MM.1S (cell line): ENCODE measurements at regions not wholly inside any gene's neighbourhood (a gene's known extent, or its start where the extent isn't known, plus 50 kb on each side); places are given as distances from the start of the nearest gene placed in this dataset.

Source experiments
- EZH2phosphoT487 ChIP-seq: fragments of 300-600 bp; sonication (generic); IDR thresholded peaks from 2 replicates; pipeline ENCODE4 v1.6.1; 2018; ENCODE audit warnings: antibody characterized with exemption, low read length
- TF ChIP-seq, protein P1 (sequence below): fragments of 300-600 bp; sonication (generic); IDR thresholded peaks from 2 replicates; pipeline ENCODE4 v1.5.1; 2016; ENCODE audit warnings: antibody characterized with exemption, low read length, mixed read lengths

DNA sequence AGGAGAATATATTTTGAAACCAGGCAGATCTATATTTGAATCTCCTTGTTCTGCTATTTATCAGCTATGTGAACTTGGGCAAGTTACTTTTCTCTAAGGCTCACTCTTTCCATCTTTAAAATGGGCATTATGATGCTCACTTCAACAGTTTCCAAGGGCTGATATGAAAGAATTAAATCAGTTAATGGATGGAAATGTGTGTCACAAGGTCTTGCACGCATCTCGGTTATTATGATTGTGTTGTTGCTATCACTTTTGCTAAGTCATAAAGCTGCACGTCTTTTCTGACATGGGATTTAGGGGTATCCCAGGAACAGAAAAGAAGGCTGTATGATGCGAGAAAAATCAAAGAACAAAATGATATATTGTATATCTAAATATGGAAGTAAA, 721.5 kb upstream of the TBX3 start:
- TF ChIP-seq, protein P1, sequence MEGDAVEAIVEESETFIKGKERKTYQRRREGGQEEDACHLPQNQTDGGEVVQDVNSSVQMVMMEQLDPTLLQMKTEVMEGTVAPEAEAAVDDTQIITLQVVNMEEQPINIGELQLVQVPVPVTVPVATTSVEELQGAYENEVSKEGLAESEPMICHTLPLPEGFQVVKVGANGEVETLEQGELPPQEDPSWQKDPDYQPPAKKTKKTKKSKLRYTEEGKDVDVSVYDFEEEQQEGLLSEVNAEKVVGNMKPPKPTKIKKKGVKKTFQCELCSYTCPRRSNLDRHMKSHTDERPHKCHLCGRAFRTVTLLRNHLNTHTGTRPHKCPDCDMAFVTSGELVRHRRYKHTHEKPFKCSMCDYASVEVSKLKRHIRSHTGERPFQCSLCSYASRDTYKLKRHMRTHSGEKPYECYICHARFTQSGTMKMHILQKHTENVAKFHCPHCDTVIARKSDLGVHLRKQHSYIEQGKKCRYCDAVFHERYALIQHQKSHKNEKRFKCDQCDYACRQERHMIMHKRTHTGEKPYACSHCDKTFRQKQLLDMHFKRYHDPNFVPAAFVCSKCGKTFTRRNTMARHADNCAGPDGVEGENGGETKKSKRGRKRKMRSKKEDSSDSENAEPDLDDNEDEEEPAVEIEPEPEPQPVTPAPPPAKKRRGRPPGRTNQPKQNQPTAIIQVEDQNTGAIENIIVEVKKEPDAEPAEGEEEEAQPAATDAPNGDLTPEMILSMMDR: no peak
- TF ChIP-seq EZH2phosphoT487: no peak
